Coronary artery (tissue), 2 donors: ENCODE measurements at regions not wholly inside any gene's neighbourhood (a gene's known extent, or its start where the extent isn't known, plus 50 kb on each side); places are given as distances from the start of the nearest gene placed in this dataset.
"Not testable (repeated sequence)": the region's sequence is repeated elsewhere in the genome, so short reads cannot be mapped to it uniquely, and the experiment has no call there.

Experiments used
- DNase-seq: peaks from one replicate; pipeline ENCODE4 v3.0.0-alpha.2; 2017; ENCODE audit warnings: low spot score
- H3K27ac ChIP-seq, 2 donors: fragments of 200-600 bp; sonication (generic); one replicate each; pipeline ENCODE4 v1.5.1; 2016 to 2019
- H3K4me3 ChIP-seq: fragments of 200-600 bp; sonication (generic); 2 replicates; pipeline ENCODE4 v1.5.1; 2016; ENCODE audit warnings: mild to moderate bottlenecking, moderate library complexity
- CTCF ChIP-seq: fragments of 200-600 bp; sonication (generic); IDR thresholded peaks from one replicate; pipeline ENCODE4 v1.5.1; 2019; ENCODE audit warnings: antibody characterized with exemption

- Histone ChIP-seq H3K4me3 (no peak overlapping the region), H3K27ac (no peak overlapping the region)
- DNase-seq, result no peak
- TF ChIP-seq CTCF, result no peak
These were observed 289.7 kb upstream of the SEMA6A start for GRCh38 chr5:116864157-116864837.

DNA sequence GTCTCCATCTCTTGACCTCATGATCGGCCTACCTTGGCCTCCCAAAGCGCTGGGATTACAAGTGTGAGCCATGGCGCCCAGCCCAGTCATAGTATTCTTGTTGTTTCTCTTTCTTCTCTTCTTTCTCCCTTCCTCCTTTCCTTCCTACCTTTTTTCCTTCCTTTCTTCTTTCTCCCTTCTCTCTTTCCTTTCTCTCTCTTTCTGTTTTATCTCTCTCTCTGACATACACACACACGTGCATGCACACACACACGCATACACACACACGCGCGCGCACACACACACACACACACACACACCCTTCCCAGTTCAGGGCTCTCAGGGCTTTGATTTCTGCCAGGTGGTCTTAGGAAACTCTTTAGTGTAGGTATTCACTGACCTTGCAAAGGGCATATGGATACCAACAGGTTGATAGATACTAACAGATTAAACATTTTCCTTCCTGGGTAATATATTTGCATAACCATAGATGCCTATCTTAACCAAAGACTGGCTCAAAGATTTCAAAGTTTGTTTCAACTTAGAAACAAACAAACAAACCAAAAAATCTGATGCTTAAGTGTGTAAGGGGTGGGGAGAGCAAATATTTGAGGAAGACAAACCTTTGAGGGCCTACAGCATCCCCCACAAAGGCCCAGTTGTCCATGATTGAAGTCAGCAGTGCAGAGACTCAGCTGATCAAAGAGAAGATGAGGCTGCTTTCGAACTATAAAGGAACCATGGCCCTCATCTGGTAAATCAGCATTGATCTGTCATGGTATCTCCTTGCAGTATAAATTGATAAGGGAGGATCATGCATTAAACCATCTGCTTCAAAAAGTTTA is 288.2 kb upstream of the SEMA6A start:
- Histone ChIP-seq H3K27ac (no peak overlapping the region), H3K4me3 (no peak overlapping the region)
- DNase-seq, result no peak
- TF ChIP-seq CTCF, result no peak

- Histone ChIP-seq H3K4me3 (no peak overlapping the region), H3K27ac (no peak overlapping the region)
- no peak for TF ChIP-seq CTCF
- no peak for DNase-seq
These were observed 287.0 kb upstream of the SEMA6A start for GRCh38 chr5:116861666-116862065.

- no peak for DNase-seq
- H3K4me3 ChIP-seq, result no peak overlapping the region
- no peak for TF ChIP-seq CTCF
These were observed 286.5 kb upstream of the SEMA6A start for GRCh38 chr5:116861097-116861496.

GRCh38 chr5:116859666-116860320 is 285.2 kb upstream of the SEMA6A start:
- no peak for TF ChIP-seq CTCF
- Histone ChIP-seq H3K27ac (no peak overlapping the region), H3K4me3 (no peak overlapping the region)
- DNase-seq, result no peak

More at GRCh38 chr5:116861097-116861496, 286.5 kb upstream of the SEMA6A start:
- H3K27ac ChIP-seq, result no peak overlapping the region

DNA sequence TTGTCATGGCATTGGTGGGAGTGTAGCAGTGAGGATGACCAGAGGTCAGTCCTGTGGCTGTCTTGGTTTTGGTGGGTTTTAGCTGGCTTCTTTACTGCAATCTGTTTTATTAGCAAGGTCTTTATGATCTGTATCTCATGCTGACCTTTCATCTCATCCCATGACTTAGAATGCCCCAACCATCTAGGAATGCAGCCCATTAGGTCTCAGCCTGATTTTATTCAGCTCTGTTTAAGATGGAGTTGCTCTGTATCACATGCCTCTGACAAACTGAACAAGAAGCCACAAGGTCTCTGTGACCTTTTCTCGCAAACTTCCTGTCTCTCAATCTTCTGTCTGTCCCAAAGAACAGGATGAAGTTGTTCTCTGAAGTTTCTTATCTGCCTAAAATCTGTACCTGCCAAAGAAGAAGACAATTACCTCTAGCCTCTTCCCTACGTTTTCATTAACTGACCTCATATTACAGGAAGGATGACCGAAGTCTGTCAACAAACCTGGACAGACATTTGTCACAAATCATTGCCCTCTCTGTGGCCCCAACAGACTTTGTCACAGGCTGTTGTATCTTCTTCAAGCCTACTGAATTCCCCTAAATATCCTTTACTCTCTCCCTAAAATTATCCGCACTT is 284.2 kb upstream of the SEMA6A start:
- no peak for TF ChIP-seq CTCF
- no peak overlapping the region for H3K4me3 ChIP-seq
- no peak for DNase-seq
- no peak overlapping the region for H3K27ac ChIP-seq

GRCh38 chr5:116858020-116858419 is 283.4 kb upstream of the SEMA6A start:
- not testable (repeated sequence) for H3K4me3 ChIP-seq, DNase-seq, H3K27ac ChIP-seq
